ENCODE measurements at regions not wholly inside any gene's neighbourhood (a gene's known extent, or its start where the extent isn't known, plus 50 kb on each side); places are given as distances from the start of the nearest gene placed in this dataset.
"Not testable (repeated sequence)": the region's sequence is repeated elsewhere in the genome, so short reads cannot be mapped to it uniquely, and the experiment has no call there.

GRCh38 chr20:12130781-12131180 is 213.1 kb downstream of the BTBD3 start:
- no peak for DNase-seq

- DNase-seq, result no peak
Measured at GRCh38 chr20:12133553-12133952, 215.9 kb downstream of the BTBD3 start.

- DNase-seq, result not testable (repeated sequence)
Measured at GRCh38 chr20:12145951-12146350, 228.3 kb downstream of the BTBD3 start.

- no peak for DNase-seq
Measured at GRCh38 chr20:12152996-12153395, 235.3 kb downstream of the BTBD3 start.

GRCh38 chr20:12153628-12154027 is 235.9 kb downstream of the BTBD3 start:
- no peak for DNase-seq

GRCh38 chr20:12156252-12156651 is 238.6 kb downstream of the BTBD3 start:
- DNase-seq, result no peak

- DNase-seq, result no peak
Measured at GRCh38 chr20:12159261-12159660, 241.6 kb downstream of the BTBD3 start.

GRCh38 chr20:12161734-12162133 is 244.0 kb downstream of the BTBD3 start:
- no peak for DNase-seq

- DNase-seq, result no peak
Measured at GRCh38 chr20:12166053-12166717, 248.5 kb downstream of the BTBD3 start.

- DNase-seq, result no peak
Measured at GRCh38 chr20:12170406-12170805, 252.7 kb downstream of the BTBD3 start.

- DNase-seq, result no peak
Measured at GRCh38 chr20:12171923-12172524, 254.3 kb downstream of the BTBD3 start.

- no peak for DNase-seq
Measured at GRCh38 chr20:12173347-12174012, 255.8 kb downstream of the BTBD3 start.

- no peak for DNase-seq
Measured at GRCh38 chr20:12175538-12175937, 257.8 kb downstream of the BTBD3 start.

GRCh38 chr20:12177657-12178293 is 260.1 kb downstream of the BTBD3 start:
- DNase-seq, result no peak

- no peak for DNase-seq
Measured at GRCh38 chr20:12179692-12180091, 262.0 kb downstream of the BTBD3 start.

- no peak for DNase-seq
Measured at GRCh38 chr20:12180107-12180661, 262.5 kb downstream of the BTBD3 start.

- DNase-seq, result no peak
Measured at GRCh38 chr20:12198281-12198680, 280.6 kb downstream of the BTBD3 start.

- DNase-seq, result no peak
Measured at GRCh38 chr20:12199703-12200102, 282.0 kb downstream of the BTBD3 start.

GRCh38 chr20:12201289-12201991 is 283.7 kb downstream of the BTBD3 start:
- no peak for DNase-seq

- DNase-seq, result no peak
Measured at GRCh38 chr20:12203399-12203798, 285.7 kb downstream of the BTBD3 start.

- DNase-seq, result no peak
Measured at GRCh38 chr20:12203981-12204380, 286.3 kb downstream of the BTBD3 start.

- no peak for DNase-seq
Measured at GRCh38 chr20:12207875-12208274, 290.2 kb downstream of the BTBD3 start.

GRCh38 chr20:12210591-12210990 is 292.9 kb downstream of the BTBD3 start:
- DNase-seq, result no peak
